Liver (tissue), 3 donors: ENCODE measurements at regions not wholly inside any gene's neighbourhood (a gene's known extent, or its start where the extent isn't known, plus 50 kb on each side); places are given as distances from the start of the nearest gene placed in this dataset.

Source experiments
- ATF3 ChIP-seq: IDR thresholded peaks from 2 replicates; pipeline ENCODE4 v1.6.1; 2016; ENCODE audit warnings: antibody characterized with exemption
- GABPA ChIP-seq, 2 donors: IDR thresholded peaks in 1 of 2; conservative IDR thresholded peaks in 1 of 2; 2 replicates each; pipeline ENCODE4 v1.6.1; 2016; ENCODE audit warnings: antibody characterized with exemption in 2 of 2, mild to moderate bottlenecking in 1 of 2, moderate library complexity in 1 of 2
- NR2F2 ChIP-seq: IDR thresholded peaks from 2 replicates; pipeline ENCODE4 v1.6.1; 2016; ENCODE audit warnings: antibody characterized with exemption
- SP1 ChIP-seq: IDR thresholded peaks from 2 replicates; pipeline ENCODE4 v1.6.1; 2018; ENCODE audit warnings: antibody characterized with exemption, mild to moderate bottlenecking
- TAF1 ChIP-seq: conservative IDR thresholded peaks from 2 replicates; pipeline ENCODE4 v1.6.1; 2016; ENCODE audit warnings: antibody characterized with exemption, mild to moderate bottlenecking
- TF ChIP-seq, protein P1 (sequence below): fragments of 150-350 bp; IDR thresholded peaks from 2 replicates; pipeline ENCODE4 v1.5.1; 2017; ENCODE audit warnings: improper control_type of control experiment, low read depth, low read length; ENCODE audit not compliant: missing input control
- TF ChIP-seq, protein P2 (sequence below): IDR thresholded peaks from 2 replicates; pipeline ENCODE4 v1.6.1; 2016; ENCODE audit warnings: antibody characterized with exemption
- TF ChIP-seq, protein P3 (sequence below): IDR thresholded peaks from 2 replicates; pipeline ENCODE4 v1.6.1; 2016; ENCODE audit warnings: antibody characterized with exemption, mild to moderate bottlenecking
- donor health status: healthy.
- donor health status: healthy.

DNA sequence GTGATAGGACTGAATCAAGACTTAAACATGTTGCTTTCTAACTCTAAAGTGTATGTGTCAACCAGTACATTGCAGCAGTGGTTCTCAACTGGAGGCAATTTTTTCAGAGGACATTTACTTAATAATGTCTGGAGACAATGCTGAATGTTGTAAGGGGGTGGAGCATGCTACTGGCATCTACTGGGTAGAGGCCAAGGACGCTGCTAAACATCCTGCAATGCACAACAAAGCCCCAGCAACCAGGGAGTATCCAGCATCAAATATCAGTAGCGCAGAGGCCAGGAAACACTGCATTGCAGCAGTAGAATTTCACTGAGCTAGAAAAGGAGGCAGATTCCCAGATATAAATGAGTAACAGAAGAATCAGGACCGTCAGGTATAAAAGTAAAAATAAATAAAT lies 79.8 kb upstream of the GRM7 start:
- no peak for TF ChIP-seq GABPA (IDR thresholded peaks at IDR 0.05 in 1 of 2, conservative IDR thresholded peaks at IDR 0.05 in 1 of 2)
- TF ChIP-seq, protein P1, sequence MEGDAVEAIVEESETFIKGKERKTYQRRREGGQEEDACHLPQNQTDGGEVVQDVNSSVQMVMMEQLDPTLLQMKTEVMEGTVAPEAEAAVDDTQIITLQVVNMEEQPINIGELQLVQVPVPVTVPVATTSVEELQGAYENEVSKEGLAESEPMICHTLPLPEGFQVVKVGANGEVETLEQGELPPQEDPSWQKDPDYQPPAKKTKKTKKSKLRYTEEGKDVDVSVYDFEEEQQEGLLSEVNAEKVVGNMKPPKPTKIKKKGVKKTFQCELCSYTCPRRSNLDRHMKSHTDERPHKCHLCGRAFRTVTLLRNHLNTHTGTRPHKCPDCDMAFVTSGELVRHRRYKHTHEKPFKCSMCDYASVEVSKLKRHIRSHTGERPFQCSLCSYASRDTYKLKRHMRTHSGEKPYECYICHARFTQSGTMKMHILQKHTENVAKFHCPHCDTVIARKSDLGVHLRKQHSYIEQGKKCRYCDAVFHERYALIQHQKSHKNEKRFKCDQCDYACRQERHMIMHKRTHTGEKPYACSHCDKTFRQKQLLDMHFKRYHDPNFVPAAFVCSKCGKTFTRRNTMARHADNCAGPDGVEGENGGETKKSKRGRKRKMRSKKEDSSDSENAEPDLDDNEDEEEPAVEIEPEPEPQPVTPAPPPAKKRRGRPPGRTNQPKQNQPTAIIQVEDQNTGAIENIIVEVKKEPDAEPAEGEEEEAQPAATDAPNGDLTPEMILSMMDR = no peak
- no peak for TF ChIP-seq SP1
- TF ChIP-seq, protein P2, sequence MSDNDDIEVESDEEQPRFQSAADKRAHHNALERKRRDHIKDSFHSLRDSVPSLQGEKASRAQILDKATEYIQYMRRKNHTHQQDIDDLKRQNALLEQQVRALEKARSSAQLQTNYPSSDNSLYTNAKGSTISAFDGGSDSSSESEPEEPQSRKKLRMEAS = no peak
- TF ChIP-seq TAF1 = no peak
- no peak for TF ChIP-seq ATF3
- TF ChIP-seq, protein P3, sequence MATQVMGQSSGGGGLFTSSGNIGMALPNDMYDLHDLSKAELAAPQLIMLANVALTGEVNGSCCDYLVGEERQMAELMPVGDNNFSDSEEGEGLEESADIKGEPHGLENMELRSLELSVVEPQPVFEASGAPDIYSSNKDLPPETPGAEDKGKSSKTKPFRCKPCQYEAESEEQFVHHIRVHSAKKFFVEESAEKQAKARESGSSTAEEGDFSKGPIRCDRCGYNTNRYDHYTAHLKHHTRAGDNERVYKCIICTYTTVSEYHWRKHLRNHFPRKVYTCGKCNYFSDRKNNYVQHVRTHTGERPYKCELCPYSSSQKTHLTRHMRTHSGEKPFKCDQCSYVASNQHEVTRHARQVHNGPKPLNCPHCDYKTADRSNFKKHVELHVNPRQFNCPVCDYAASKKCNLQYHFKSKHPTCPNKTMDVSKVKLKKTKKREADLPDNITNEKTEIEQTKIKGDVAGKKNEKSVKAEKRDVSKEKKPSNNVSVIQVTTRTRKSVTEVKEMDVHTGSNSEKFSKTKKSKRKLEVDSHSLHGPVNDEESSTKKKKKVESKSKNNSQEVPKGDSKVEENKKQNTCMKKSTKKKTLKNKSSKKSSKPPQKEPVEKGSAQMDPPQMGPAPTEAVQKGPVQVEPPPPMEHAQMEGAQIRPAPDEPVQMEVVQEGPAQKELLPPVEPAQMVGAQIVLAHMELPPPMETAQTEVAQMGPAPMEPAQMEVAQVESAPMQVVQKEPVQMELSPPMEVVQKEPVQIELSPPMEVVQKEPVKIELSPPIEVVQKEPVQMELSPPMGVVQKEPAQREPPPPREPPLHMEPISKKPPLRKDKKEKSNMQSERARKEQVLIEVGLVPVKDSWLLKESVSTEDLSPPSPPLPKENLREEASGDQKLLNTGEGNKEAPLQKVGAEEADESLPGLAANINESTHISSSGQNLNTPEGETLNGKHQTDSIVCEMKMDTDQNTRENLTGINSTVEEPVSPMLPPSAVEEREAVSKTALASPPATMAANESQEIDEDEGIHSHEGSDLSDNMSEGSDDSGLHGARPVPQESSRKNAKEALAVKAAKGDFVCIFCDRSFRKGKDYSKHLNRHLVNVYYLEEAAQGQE = no peak
- TF ChIP-seq NR2F2 = no peak
